ENCODE measurements at regions not wholly inside any gene's neighbourhood (a gene's known extent, or its start where the extent isn't known, plus 50 kb on each side); places are given as distances from the start of the nearest gene placed in this dataset.

DNA sequence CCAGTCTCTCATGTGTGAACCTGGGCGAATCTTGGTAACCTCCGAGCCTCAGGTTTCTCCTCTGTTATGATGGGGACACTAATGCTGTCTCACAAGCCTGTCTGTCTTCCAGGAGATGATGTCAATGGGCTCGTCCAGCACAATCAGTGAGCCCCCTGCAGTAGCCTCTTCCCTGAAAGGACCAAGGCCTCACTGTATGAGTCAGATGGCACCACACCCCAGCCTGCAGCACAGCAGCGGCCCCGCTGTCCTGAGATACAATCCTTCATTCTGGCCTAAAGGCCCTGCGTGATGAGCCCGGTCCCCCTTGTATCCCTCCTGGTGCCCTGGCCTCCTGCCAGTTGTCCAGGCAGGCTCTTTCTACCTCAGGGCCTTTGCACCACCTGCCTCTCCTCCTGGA, 234.4 kb downstream of the IRF8 start:
- no peaks in the 10 kb centered on the region for H3K36me3 Mint-ChIP-seq (ENCODE audit: low read depth)
- intact Hi-C loops (cut with DNase I, micrococcal nuclease), result no loop called here
- H3K9me3 Mint-ChIP-seq (ENCODE audit: low read depth), result no peaks in the 10 kb centered on the region
- no peaks in the 10 kb centered on the region for H3K4me1 Mint-ChIP-seq
- ChIA-PET POLR2A (no interaction called here), CTCF (no interaction called here)
- ATAC-seq (no peak), DNase-seq (no peak)
- no peak overlapping the region for H3K4me3 Mint-ChIP-seq
- peaks cover 2% of the 10 kb centered on the region for H3K27me3 Mint-ChIP-seq
- no peak overlapping the region for H3K27ac Mint-ChIP-seq

DNA sequence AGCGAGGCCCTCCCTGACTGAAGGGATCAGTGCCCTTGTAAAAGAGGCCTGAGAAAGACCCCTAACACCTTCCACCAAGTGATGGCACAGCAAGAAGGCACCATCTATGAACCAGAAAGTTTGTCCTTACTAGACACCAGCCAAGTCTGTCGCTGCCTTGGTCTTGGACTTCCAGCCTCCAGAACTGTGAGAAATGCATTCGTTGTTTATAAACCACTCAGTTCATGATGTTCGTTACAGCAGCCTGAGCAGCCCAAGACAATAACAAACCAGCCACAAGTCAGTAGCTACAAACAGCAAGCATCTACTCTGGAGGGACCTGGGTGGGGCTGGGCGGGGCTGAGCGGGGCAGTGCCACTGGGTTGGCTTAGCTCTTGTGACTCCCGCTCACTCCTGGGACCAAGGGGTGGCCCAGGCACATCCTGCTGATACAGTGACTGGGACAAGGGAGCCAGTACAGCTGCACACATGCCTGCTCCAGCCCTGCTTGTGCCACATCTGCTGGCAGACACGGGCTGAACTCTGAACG, 234.9 kb downstream of the IRF8 start:
- Mint-ChIP-seq H3K4me1 (no peaks in the 10 kb centered on the region), H3K36me3 (ENCODE audit: low read depth) (no peaks in the 10 kb centered on the region), H3K4me3 (no peak overlapping the region), H3K9me3 (ENCODE audit: low read depth) (no peaks in the 10 kb centered on the region), H3K27ac (no peak overlapping the region), H3K27me3 (peaks cover 2% of the 10 kb centered on the region)
- no peak for ATAC-seq
- POLR2A ChIA-PET, result no interaction called here
- DNase-seq, result no peak
- CTCF ChIA-PET, result no interaction called here
- intact Hi-C loops (cut with DNase I, micrococcal nuclease), result no loop called here

DNA sequence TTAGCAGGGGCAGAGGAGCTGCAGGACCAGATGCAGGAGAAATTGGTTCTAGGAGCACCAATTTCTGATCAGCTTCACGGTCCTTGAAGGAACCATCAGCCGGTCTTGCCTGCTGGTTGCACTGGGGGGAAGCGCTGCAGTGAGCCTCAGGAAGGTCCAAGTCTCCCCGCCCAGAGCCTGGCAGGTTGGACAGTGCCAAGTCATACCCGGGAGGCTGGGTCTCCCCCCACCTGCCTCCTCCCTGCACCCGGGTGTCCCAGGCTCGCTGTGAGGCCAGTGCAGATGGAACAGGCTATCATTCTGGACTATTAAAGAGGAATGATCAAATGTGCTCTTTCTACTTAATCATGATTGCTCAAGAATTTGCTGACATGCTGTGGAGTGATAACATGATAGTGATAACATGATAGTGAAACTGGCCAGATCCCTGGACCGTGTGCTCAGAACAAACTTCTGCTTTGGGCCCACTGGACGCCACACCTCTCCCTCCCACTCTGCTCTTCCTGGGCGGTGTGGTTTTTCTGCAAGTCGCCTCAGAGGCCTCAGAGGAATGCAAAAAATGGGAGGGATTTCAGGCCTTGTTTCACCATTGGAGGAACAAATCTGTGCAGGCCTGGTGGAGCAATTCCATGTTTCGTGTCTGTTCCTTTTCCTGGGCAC, 236.0 kb downstream of the IRF8 start:
- Mint-ChIP-seq H3K4me3 (no peak overlapping the region), H3K27ac (no peak overlapping the region), H3K4me1 (no peaks in the 10 kb centered on the region), H3K9me3 (ENCODE audit: low read depth) (no peaks in the 10 kb centered on the region), H3K36me3 (ENCODE audit: low read depth) (no peaks in the 10 kb centered on the region), H3K27me3 (peaks cover 5% of the 10 kb centered on the region)
- intact Hi-C loops (cut with DNase I, micrococcal nuclease), result no loop called here
- ATAC-seq (no peak), DNase-seq (no peak)
- POLR2A ChIA-PET, result no interaction called here
- CTCF ChIA-PET, result no interaction called here

DNA sequence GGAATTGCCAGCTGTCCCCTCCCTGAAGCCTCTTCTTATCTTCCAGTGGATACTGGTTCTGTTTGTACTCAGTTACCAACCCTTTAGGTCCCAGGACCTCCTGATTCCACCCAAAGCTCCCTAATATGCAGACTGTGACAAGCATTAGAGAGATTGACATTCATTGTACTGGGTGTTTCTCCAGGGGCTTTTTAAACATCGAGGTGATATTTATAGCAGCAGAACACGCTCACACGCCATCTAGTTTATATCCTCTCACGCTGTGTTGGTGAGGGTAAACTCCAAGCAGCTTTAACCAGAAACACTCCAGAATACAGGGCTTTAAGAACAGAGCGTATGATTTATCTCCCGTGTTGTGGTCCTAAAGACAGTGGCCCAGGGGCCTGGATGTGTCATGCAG, 238.4 kb downstream of the IRF8 start:
- ATAC-seq (no peak), DNase-seq (no peak)
- ChIA-PET POLR2A (no interaction called here), CTCF (interaction anchor here (0.6 kb wide), 1 partner anchor 1140 kb away, joined by 3 read pairs; no protein-coding TSS in a partner anchor)
- no peak overlapping the region for H3K27ac Mint-ChIP-seq
- H3K4me1 Mint-ChIP-seq, result no peaks in the 10 kb centered on the region
- no peaks in the 10 kb centered on the region for H3K36me3 Mint-ChIP-seq (ENCODE audit: low read depth)
- peaks cover 5% of the 10 kb centered on the region for H3K27me3 Mint-ChIP-seq
- intact Hi-C loops (cut with DNase I, micrococcal nuclease), result no loop called here
- H3K9me3 Mint-ChIP-seq (ENCODE audit: low read depth), result no peaks in the 10 kb centered on the region
- H3K4me3 Mint-ChIP-seq, result no peak overlapping the region

DNA sequence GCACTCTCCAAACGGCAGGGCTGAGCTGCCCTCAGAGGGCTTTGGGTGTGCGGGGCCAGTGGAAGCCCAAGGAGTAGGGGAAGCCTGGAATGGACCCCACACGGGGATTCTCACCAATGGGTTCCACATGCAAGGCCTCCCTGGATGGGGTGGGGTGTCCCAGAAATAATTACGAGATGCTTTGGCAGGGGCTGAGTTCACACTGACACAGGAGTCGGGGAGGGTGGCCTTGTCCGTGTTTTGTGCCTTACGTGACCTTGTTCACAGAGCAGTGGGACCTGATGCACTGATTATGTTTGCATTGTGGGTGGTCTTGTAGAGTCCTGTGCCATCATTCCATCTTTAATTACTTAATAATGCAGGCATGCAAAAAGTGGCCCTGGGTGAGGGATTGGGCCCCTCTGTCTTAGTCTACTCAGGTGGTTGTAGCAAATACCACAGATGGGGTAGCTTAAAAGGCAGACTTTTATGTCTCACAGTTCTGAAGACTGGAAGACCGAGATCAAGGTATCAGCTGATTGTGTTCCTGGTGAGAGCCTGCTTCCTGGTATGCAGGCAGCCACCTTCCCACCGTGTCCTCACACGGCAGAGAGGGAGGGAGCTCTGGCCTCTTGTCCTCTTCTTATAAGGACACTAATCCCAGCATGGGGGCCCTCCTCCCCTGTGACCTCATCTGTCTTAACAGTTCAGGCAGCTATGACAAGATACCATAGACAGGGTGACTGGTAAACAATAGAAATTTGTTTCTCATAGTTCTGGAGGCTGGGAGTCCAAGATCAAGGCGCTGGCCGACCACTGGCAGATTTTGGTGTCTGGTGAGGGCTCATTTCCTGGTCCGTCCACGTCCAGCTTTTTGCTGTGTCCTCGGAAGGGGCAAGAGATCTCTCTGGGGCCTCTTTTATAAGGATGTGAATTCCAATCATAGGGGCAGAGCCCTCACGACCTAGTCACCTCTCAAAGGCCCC, 239.4 kb downstream of the IRF8 start:
- Mint-ChIP-seq H3K9me3 (ENCODE audit: low read depth) (no peaks in the 10 kb centered on the region), H3K4me3 (no peak overlapping the region), H3K4me1 (no peaks in the 10 kb centered on the region), H3K36me3 (ENCODE audit: low read depth) (no peaks in the 10 kb centered on the region), H3K27ac (no peak overlapping the region), H3K27me3 (peaks cover 5% of the 10 kb centered on the region)
- ATAC-seq (no peak), DNase-seq (no peak)
- CTCF ChIA-PET, result no interaction called here
- intact Hi-C loops (cut with DNase I, micrococcal nuclease), result no loop called here
- POLR2A ChIA-PET, result no interaction called here

DNA sequence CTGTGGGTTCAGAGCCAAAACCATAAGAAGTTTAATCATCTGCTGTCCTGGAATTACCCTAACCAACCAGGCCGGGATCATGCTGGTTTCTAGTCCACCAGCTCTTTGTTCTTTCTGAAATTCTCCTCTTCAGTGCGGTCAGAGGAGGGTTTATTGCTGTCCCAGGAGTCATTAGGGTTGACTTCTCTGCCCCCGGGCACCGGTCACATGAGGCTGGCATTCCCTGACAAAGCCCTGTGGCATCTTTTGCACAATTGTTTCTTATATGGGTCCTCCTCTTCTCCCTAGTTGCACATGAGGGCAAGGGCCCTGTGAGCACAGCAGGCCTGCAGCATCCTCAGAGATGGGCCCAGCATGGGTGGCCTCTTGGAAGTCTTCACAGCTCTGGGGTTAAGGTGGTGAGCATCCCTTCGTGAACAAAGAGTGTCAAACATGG, 243.9 kb downstream of the IRF8 start:
- DNase-seq, result no peak
- no peak overlapping the region for H3K27ac Mint-ChIP-seq
- H3K36me3 Mint-ChIP-seq (ENCODE audit: low read depth), result no peaks in the 10 kb centered on the region
- POLR2A ChIA-PET, result no interaction called here
- H3K4me3 Mint-ChIP-seq, result no peak overlapping the region
- H3K27me3 Mint-ChIP-seq, result peaks cover 5% of the 10 kb centered on the region
- H3K4me1 Mint-ChIP-seq, result no peaks in the 10 kb centered on the region
- H3K9me3 Mint-ChIP-seq (ENCODE audit: low read depth), result no peaks in the 10 kb centered on the region
- CTCF ChIA-PET, result no interaction called here
- intact Hi-C loops (cut with DNase I, micrococcal nuclease), result no loop called here
- ATAC-seq, result no peak

DNA sequence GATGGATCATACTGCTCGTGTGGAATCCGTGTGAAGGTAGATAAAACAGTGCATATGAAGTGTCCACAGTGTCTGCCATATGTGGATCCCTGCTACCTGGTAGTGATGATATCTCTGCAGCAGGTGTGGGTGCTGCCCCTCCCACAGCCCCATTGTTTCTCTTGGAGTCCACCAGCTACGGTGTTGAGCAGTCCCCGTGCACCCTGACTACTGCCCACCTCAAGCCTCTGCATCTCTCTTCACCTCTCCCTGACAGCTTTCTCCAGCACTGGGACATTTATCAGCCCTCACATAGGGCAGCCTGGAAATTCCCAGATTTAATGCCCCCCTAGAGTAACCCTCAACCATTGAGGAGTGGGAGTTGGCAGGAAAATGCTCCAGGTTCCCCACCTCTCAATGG, 244.7 kb downstream of the IRF8 start:
- CTCF ChIA-PET, result no interaction called here
- no peaks in the 10 kb centered on the region for H3K36me3 Mint-ChIP-seq (ENCODE audit: low read depth)
- H3K9me3 Mint-ChIP-seq (ENCODE audit: low read depth), result no peaks in the 10 kb centered on the region
- no peak overlapping the region for H3K27ac Mint-ChIP-seq
- DNase-seq, result no peak
- no peak overlapping the region for H3K4me3 Mint-ChIP-seq
- intact Hi-C loops (cut with DNase I, micrococcal nuclease), result no loop called here
- POLR2A ChIA-PET, result interaction anchor here (0.6 kb wide), 1 partner anchor 458 kb away, joined by 6 read pairs; no protein-coding TSS in a partner anchor
- ATAC-seq, result peak; percentile 64
- no peaks in the 10 kb centered on the region for H3K4me1 Mint-ChIP-seq
- H3K27me3 Mint-ChIP-seq, result peaks cover 5% of the 10 kb centered on the region

DNA sequence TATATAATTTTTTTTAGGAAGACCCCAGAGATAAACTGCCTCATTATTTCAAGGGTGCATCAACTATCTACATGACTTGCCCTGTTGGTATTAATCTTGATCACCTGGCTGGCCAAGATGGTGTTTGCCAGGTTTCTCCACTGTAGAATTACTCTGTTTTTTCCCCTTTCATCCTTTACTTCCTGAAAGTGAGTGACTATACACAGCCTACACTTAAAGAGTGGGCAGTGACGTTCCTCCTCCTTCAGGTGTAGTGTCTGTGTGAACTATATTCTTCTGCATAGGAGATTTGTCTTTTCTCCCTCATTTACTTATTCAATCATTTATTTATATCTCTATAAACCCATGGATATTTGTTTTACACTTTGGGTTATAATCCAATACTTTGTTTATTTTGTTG, 246.7 kb downstream of the IRF8 start:
- peaks cover 2% of the 10 kb centered on the region for H3K27me3 Mint-ChIP-seq
- H3K9me3 Mint-ChIP-seq (ENCODE audit: low read depth), result no peaks in the 10 kb centered on the region
- intact Hi-C loops (cut with DNase I, micrococcal nuclease), result no loop called here
- CTCF ChIA-PET, result no interaction called here
- ATAC-seq, result peak; percentile 55
- POLR2A ChIA-PET, result no interaction called here
- no peak overlapping the region for H3K4me3 Mint-ChIP-seq
- no peak for DNase-seq
- H3K4me1 Mint-ChIP-seq, result no peaks in the 10 kb centered on the region
- no peaks in the 10 kb centered on the region for H3K36me3 Mint-ChIP-seq (ENCODE audit: low read depth)
- H3K27ac Mint-ChIP-seq, result no peak overlapping the region

DNA sequence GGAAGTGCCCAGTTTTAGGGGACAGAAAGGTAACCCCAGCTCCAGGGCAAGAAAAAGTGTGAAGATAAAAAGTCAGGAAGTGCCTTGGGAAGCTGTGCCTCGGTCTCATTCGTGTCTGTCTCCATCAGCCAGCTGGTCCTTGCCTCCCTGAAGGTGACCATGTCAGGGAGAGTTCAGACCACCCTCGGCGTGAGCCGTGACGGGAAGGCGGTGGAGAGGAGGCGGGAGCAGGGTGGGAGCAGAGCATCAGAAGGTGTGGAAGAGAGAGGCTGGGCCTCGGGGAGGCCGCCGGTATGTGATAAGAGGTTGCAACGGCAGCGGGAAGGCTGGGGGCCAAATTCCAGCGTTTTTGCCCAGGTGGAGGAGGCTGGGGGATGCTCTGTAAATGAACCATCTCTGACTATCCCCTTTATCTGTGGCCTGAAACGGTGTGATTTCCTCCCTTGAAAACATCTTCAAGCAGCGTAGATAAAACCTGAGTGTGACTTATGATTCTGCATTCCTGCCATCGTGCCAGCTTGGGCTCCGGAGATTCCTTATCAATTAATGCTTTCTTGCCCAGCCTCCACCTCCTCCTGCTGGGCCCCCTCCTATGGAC, 251.8 kb downstream of the IRF8 start:
- ChIA-PET POLR2A (no interaction called here), CTCF (interaction anchor here (0.5 kb wide), 1 partner anchor 134 kb away, joined by 3 read pairs; no protein-coding TSS in a partner anchor)
- Mint-ChIP-seq H3K27ac (no peak overlapping the region), H3K9me3 (ENCODE audit: low read depth) (no peaks in the 10 kb centered on the region), H3K4me3 (no peak overlapping the region), H3K27me3 (peaks cover 7% of the 10 kb centered on the region), H3K36me3 (ENCODE audit: low read depth) (no peaks in the 10 kb centered on the region), H3K4me1 (no peaks in the 10 kb centered on the region)
- no peak for DNase-seq
- intact Hi-C loops (cut with DNase I, micrococcal nuclease), result no loop called here
- no peak for ATAC-seq

DNA sequence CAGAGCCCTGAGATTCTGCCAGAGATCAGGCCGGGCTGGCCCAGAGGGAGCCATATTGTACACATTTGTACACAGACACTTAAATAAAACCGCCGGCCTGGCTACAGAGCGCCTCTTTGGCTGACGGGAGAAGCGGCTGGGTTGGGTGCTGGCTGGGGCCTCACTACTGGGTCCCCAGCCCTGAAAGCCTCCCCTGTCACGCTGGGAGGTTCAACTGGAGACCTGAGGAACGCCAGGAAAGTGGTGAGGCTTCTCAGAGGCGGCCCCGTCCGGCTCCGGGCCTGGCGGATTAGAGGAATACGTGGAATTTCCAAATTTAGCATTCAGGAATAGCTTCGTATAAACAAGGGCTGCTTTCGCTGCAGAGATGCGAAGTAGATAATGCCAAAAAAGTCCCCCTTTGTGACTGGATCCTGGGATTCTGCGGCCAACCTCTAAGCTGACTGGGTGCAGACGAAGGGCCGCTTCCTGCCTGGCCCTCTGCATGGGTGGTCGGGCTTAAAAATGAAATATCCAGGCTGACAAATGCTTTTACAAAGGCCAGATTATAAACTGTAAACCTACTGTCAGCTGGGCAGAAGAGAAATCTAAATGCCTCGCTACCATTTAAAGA, 252.4 kb downstream of the IRF8 start:
- DNase-seq (no peak), ATAC-seq (no peak)
- Mint-ChIP-seq H3K9me3 (ENCODE audit: low read depth) (no peaks in the 10 kb centered on the region), H3K27me3 (peaks cover 7% of the 10 kb centered on the region), H3K4me3 (no peak overlapping the region), H3K36me3 (ENCODE audit: low read depth) (no peaks in the 10 kb centered on the region), H3K4me1 (no peaks in the 10 kb centered on the region), H3K27ac (no peak overlapping the region)
- ChIA-PET CTCF (no interaction called here), POLR2A (no interaction called here)
- intact Hi-C loops (cut with DNase I, micrococcal nuclease), result no loop called here

DNA sequence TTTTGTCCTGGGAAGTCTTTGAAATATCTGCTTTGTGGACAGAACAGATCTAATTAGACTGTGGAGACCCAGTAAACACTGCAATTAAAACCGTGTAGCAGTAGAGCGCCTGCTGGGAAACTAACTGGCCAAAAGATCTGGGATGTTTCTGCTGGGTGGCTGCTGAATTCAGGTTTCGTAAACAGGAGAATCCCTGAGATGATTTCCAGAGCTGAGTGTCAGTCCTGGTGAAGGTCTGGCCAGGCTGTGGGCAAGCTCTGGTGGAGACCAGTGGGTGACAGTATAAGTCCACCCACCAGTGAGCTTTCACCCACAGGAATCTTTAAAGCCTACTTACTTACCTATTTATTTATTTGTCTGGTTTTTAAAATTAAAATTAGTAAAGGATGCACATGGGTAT, 257.2 kb downstream of the IRF8 start:
- Mint-ChIP-seq H3K9me3 (ENCODE audit: low read depth) (peaks cover 8% of the 10 kb centered on the region), H3K4me1 (peaks cover 4% of the 10 kb centered on the region)
- CTCF ChIA-PET, result no interaction called here

More for the DNA sequence above, 257.2 kb downstream of the IRF8 start:
- no peak for DNase-seq
- no peak for ATAC-seq
- POLR2A ChIA-PET, result no interaction called here
- intact Hi-C loops (cut with DNase I, micrococcal nuclease), result no loop called here
- H3K27ac Mint-ChIP-seq, result no peak overlapping the region
- peaks cover 3% of the 10 kb centered on the region for H3K36me3 Mint-ChIP-seq (ENCODE audit: low read depth)
- no peak overlapping the region for H3K4me3 Mint-ChIP-seq
- H3K27me3 Mint-ChIP-seq, result peaks cover 5% of the 10 kb centered on the region

Data from activated CD4-positive, alpha-beta T cell treated with anti-CD3 and anti-CD28 coated beads for 36 hours (primary cell).